ENCODE measurements at regions not wholly inside any gene's neighbourhood (a gene's known extent, or its start where the extent isn't known, plus 50 kb on each side); places are given as distances from the start of the nearest gene placed in this dataset.

DNA sequence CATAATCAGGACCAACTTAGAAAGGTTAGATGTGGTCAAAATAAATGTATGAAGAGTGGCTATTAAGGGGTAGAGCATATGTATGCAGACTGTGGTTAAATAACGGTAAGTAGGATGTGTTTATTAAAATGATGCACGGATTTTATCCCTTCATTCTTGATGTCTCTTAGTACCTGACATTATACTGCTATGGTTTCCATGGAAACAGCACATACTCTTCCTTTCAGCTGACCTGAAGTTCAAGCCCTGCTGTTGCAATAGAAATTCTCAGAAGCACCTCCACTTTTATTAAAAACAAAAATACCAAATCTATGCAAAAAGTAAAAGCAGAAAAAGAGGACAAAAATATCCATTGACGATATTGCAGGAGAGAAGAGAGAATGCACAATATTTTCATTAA lies 381.4 kb downstream of the RWDD3 start:
- H3K4me1 ChIP-seq (ENCODE audit: insufficient read depth, low read length) = no peaks in the 10 kb centered on the region
- H3K4me3 ChIP-seq (ENCODE audit: insufficient read depth, low read length) = no peak overlapping the region
- no peak overlapping the region for H2AFZ ChIP-seq (ENCODE audit: low read length)
- no peaks in the 10 kb centered on the region for H3K9me3 ChIP-seq (ENCODE audit: low read depth, low read length)
- TF ChIP-seq, protein P1, sequence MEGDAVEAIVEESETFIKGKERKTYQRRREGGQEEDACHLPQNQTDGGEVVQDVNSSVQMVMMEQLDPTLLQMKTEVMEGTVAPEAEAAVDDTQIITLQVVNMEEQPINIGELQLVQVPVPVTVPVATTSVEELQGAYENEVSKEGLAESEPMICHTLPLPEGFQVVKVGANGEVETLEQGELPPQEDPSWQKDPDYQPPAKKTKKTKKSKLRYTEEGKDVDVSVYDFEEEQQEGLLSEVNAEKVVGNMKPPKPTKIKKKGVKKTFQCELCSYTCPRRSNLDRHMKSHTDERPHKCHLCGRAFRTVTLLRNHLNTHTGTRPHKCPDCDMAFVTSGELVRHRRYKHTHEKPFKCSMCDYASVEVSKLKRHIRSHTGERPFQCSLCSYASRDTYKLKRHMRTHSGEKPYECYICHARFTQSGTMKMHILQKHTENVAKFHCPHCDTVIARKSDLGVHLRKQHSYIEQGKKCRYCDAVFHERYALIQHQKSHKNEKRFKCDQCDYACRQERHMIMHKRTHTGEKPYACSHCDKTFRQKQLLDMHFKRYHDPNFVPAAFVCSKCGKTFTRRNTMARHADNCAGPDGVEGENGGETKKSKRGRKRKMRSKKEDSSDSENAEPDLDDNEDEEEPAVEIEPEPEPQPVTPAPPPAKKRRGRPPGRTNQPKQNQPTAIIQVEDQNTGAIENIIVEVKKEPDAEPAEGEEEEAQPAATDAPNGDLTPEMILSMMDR (IDR thresholded peaks at IDR 0.05; ENCODE audit: extremely low read depth, low read depth, low read length) = no peak
- H3K36me3 ChIP-seq (ENCODE audit: insufficient read depth, low read length) = no peaks in the 10 kb centered on the region
- H3K79me2 ChIP-seq (ENCODE audit: insufficient read depth, low read length) = no peaks in the 10 kb centered on the region
- H4K20me1 ChIP-seq (ENCODE audit: insufficient read depth, low read length) = no peaks in the 10 kb centered on the region
- no peak overlapping the region for H3K4me2 ChIP-seq (ENCODE audit: insufficient read depth, low read length)
- H3K27me3 ChIP-seq (ENCODE audit: insufficient read depth, low read length) = no peaks in the 10 kb centered on the region
- no peak for DNase-seq (ENCODE audit: insufficient read length, low spot score, missing footprints)
- H3K27ac ChIP-seq (ENCODE audit: low read depth, low read length) = no peak overlapping the region

DNA sequence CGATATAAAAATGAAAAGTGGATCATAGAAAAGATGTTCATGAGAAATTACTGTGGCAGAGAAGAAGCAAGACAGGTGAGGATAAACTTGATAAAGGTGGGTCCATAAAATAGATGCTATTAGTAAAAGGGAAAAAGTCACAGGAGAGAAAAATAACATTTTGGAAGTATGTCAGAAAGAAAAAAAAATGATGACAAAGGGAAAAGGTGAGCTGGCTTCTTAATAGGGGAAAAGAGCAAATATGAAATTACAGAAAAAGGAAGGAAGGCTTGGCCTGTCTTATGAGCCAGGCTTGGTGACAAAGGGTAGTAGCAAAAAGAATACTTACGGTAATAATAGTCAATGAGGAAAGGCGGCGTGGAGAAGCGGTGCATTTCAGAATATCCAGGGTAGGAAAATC lies 386.1 kb downstream of the RWDD3 start:
- no peak for DNase-seq (ENCODE audit: insufficient read length, low spot score, missing footprints)
- Histone ChIP-seq H3K4me2 (ENCODE audit: insufficient read depth, low read length) (no peak overlapping the region), H3K79me2 (ENCODE audit: insufficient read depth, low read length) (no peaks in the 10 kb centered on the region), H3K9me3 (ENCODE audit: low read depth, low read length) (no peaks in the 10 kb centered on the region), H3K4me3 (ENCODE audit: insufficient read depth, low read length) (no peak overlapping the region), H3K4me1 (ENCODE audit: insufficient read depth, low read length) (no peaks in the 10 kb centered on the region), H3K36me3 (ENCODE audit: insufficient read depth, low read length) (no peaks in the 10 kb centered on the region), H3K27me3 (ENCODE audit: insufficient read depth, low read length) (no peaks in the 10 kb centered on the region), H4K20me1 (ENCODE audit: insufficient read depth, low read length) (no peaks in the 10 kb centered on the region), H2AFZ (ENCODE audit: low read length) (no peak overlapping the region), H3K27ac (ENCODE audit: low read depth, low read length) (no peak overlapping the region)
- TF ChIP-seq, protein P1 (IDR thresholded peaks at IDR 0.05; ENCODE audit: extremely low read depth, low read depth, low read length) = no peak

DNA sequence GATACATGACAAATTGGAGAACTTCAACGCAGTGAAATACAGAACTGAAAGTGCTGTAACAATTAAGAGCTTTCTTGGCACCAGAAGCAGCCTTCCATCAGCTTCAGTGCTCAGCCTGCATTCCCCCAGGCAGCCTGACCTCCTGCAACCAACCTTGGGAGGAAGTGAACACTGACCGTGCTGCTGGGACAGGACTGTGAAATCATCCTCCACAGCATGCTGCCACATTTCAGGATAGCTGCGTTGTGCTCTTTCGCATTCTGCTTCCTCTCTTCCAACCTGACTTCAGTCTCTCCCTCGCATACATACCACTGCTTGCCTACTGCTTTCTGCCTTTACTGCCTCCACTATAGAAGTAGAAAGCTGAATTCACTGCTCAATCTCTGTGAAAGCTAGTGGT lies 388.6 kb downstream of the RWDD3 start:
- no peak for DNase-seq (ENCODE audit: insufficient read length, low spot score, missing footprints)
- no peak overlapping the region for H3K4me3 ChIP-seq (ENCODE audit: insufficient read depth, low read length)
- no peaks in the 10 kb centered on the region for H3K36me3 ChIP-seq (ENCODE audit: insufficient read depth, low read length)
- H3K4me2 ChIP-seq (ENCODE audit: insufficient read depth, low read length) = no peak overlapping the region
- H3K9me3 ChIP-seq (ENCODE audit: low read depth, low read length) = no peaks in the 10 kb centered on the region
- H3K27me3 ChIP-seq (ENCODE audit: insufficient read depth, low read length) = no peaks in the 10 kb centered on the region
- no peaks in the 10 kb centered on the region for H3K4me1 ChIP-seq (ENCODE audit: insufficient read depth, low read length)
- no peak overlapping the region for H2AFZ ChIP-seq (ENCODE audit: low read length)
- no peaks in the 10 kb centered on the region for H3K79me2 ChIP-seq (ENCODE audit: insufficient read depth, low read length)
- no peaks in the 10 kb centered on the region for H4K20me1 ChIP-seq (ENCODE audit: insufficient read depth, low read length)
- no peak overlapping the region for H3K27ac ChIP-seq (ENCODE audit: low read depth, low read length)
- TF ChIP-seq, protein P1 (IDR thresholded peaks at IDR 0.05; ENCODE audit: extremely low read depth, low read depth, low read length) = no peak

DNA sequence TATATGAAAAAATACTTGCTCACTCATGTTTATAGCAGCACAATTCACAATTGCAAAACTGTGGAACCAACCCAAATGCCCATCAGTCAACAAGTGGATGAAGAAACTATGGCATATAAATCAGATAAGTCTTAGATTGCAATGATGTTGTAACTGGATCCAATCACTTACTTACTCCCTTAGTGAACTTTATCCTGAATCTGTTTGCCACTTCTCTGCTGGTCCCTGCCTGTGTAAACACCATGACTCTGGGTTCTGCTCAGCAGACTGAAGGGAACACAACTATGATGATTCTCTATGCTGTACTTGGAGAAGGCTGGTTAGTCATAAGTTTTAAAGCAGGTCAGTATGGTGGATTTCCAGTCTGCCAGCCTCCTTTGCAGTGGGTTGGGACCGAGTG lies 391.2 kb downstream of the RWDD3 start:
- DNase-seq (ENCODE audit: insufficient read length, low spot score, missing footprints) = no peak
- no peaks in the 10 kb centered on the region for H3K36me3 ChIP-seq (ENCODE audit: insufficient read depth, low read length)
- no peaks in the 10 kb centered on the region for H3K27me3 ChIP-seq (ENCODE audit: insufficient read depth, low read length)
- TF ChIP-seq, protein P1 (IDR thresholded peaks at IDR 0.05; ENCODE audit: extremely low read depth, low read depth, low read length) = no peak
- H3K9me3 ChIP-seq (ENCODE audit: low read depth, low read length) = no peaks in the 10 kb centered on the region
- no peaks in the 10 kb centered on the region for H3K4me1 ChIP-seq (ENCODE audit: insufficient read depth, low read length)
- H3K4me3 ChIP-seq (ENCODE audit: insufficient read depth, low read length) = no peak overlapping the region
- H2AFZ ChIP-seq (ENCODE audit: low read length) = no peak overlapping the region
- no peak overlapping the region for H3K27ac ChIP-seq (ENCODE audit: low read depth, low read length)
- H4K20me1 ChIP-seq (ENCODE audit: insufficient read depth, low read length) = no peaks in the 10 kb centered on the region
- H3K4me2 ChIP-seq (ENCODE audit: insufficient read depth, low read length) = no peak overlapping the region
- H3K79me2 ChIP-seq (ENCODE audit: insufficient read depth, low read length) = no peaks in the 10 kb centered on the region
